MM.1S (cell line): ENCODE measurements at regions not wholly inside any gene's neighbourhood (a gene's known extent, or its start where the extent isn't known, plus 50 kb on each side); places are given as distances from the start of the nearest gene placed in this dataset.

Experiments used
- DNase-seq: peaks from one replicate; pipeline ENCODE4 v3.0.0-alpha.2; 2015
- H2AFZ ChIP-seq: fragments of 300-600 bp; sonication (generic); 2 replicates; pipeline ENCODE4 v1.6.0; 2016; ENCODE audit warnings: antibody characterized with exemption, low read length
- H3F3A ChIP-seq: fragments of 300-600 bp; sonication (generic); 2 replicates; pipeline ENCODE4 v1.6.1; 2016; ENCODE audit warnings: mild to moderate bottlenecking, antibody characterized with exemption, low read length, moderate library complexity, mixed read lengths; ENCODE audit not compliant: insufficient read depth
- H3K27ac ChIP-seq: fragments of 300-600 bp; sonication (generic); 2 replicates; pipeline ENCODE4 v1.5.1; 2016; ENCODE audit warnings: mild to moderate bottlenecking, low read length
- H3K27me3 ChIP-seq: fragments of 300-600 bp; sonication (generic); replicated peaks from 2 replicates; pipeline ENCODE4 v1.6.0; 2016; ENCODE audit warnings: low read length; ENCODE audit not compliant: insufficient read depth
- H3K36me3 ChIP-seq: fragments of 300-600 bp; sonication (generic); replicated peaks from 2 replicates; pipeline ENCODE4 v1.6.1; 2016; ENCODE audit warnings: mild to moderate bottlenecking, low read length, mixed read lengths; ENCODE audit not compliant: insufficient read depth
- H3K4me1 ChIP-seq: fragments of 300-600 bp; sonication (generic); 2 replicates; pipeline ENCODE4 v1.6.1; 2016; ENCODE audit warnings: low read length, mixed read lengths
- H3K4me2 ChIP-seq: fragments of 300-600 bp; sonication (generic); 2 replicates; pipeline ENCODE4 v1.6.0; 2016; ENCODE audit warnings: low read depth, low read length
- H3K4me3 ChIP-seq: fragments of 300-600 bp; sonication (generic); 2 replicates; pipeline ENCODE4 v1.5.1; 2016; ENCODE audit warnings: low read length, mixed read lengths
- H3K79me2 ChIP-seq: fragments of 300-600 bp; sonication (generic); 2 replicates; pipeline ENCODE4 v1.6.1; 2016; ENCODE audit warnings: mixed run types, low read length, mixed read lengths
- H3K9ac ChIP-seq: fragments of 300-600 bp; sonication (generic); 2 replicates; pipeline ENCODE4 v1.6.1; 2016; ENCODE audit warnings: low read length, mixed read lengths
- H3K9me2 ChIP-seq: fragments of 300-600 bp; sonication (generic); replicated peaks from 2 replicates; pipeline ENCODE4 v1.6.1; 2016; ENCODE audit warnings: mild to moderate bottlenecking, low read length, mixed read lengths; ENCODE audit not compliant: insufficient read depth
- H3K9me3 ChIP-seq: fragments of 300-600 bp; sonication (generic); replicated peaks from 2 replicates; pipeline ENCODE4 v1.6.1; 2016; ENCODE audit warnings: mild to moderate bottlenecking, low read length, mixed read lengths; ENCODE audit not compliant: insufficient read depth
- H4K20me1 ChIP-seq: fragments of 300-600 bp; sonication (generic); 2 replicates; pipeline ENCODE4 v1.6.1; 2016; ENCODE audit warnings: mild to moderate bottlenecking, low read length, moderate library complexity, mixed read lengths; ENCODE audit not compliant: insufficient read depth
- EZH2 ChIP-seq: fragments of 300-600 bp; sonication (generic); optimal IDR thresholded peaks from 2 replicates; pipeline ENCODE3; 2017; ENCODE audit warnings: low read depth, mild to moderate bottlenecking, antibody characterized with exemption, low read length, mixed read lengths
- EZH2phosphoT487 ChIP-seq: fragments of 300-600 bp; sonication (generic); IDR thresholded peaks from 2 replicates; pipeline ENCODE4 v1.6.1; 2018; ENCODE audit warnings: antibody characterized with exemption, low read length
- TF ChIP-seq, protein P1 (sequence below): fragments of 300-600 bp; sonication (generic); IDR thresholded peaks from 2 replicates; pipeline ENCODE4 v1.5.1; 2016; ENCODE audit warnings: antibody characterized with exemption, low read length, mixed read lengths

DNA sequence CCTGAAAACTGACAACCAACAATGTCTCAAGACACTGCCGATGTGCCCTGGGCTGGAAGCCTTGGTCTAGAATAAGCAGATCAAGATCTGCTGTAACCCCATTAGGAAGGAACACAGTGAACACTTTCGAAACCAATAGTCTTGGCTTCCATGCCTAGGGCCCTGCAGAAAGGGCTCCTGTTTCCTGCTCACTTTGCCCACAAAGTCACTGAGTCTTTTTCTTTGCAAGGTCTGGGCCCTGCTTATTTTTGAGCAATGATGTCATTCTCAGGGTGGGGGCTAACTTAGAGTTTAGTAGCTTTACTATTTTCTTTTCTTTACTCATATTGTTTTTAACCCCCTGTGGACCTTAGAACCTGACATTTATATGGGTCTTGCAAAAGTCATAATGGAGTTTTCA lies 704.2 kb upstream of the TMEM132C start:
- Histone ChIP-seq H3K9me2 (no peaks in the 10 kb centered on the region), H3K4me1 (peaks cover 12% of the 10 kb centered on the region), H3K9ac (no peak overlapping the region), H3K79me2 (no peaks in the 10 kb centered on the region), H3F3A (peaks cover 9% of the 10 kb centered on the region), H4K20me1 (no peaks in the 10 kb centered on the region), H3K27ac (peak overlapping the region; percentile 32; the same call in 1 of the 2 replicates), H3K4me3 (no peak overlapping the region), H3K9me3 (no peaks in the 10 kb centered on the region), H3K27me3 (no peaks in the 10 kb centered on the region), H3K36me3 (no peaks in the 10 kb centered on the region), H3K4me2 (no peak overlapping the region), H2AFZ (no peak overlapping the region)
- TF ChIP-seq EZH2 (no peak), EZH2phosphoT487 (no peak)
- TF ChIP-seq, protein P1, sequence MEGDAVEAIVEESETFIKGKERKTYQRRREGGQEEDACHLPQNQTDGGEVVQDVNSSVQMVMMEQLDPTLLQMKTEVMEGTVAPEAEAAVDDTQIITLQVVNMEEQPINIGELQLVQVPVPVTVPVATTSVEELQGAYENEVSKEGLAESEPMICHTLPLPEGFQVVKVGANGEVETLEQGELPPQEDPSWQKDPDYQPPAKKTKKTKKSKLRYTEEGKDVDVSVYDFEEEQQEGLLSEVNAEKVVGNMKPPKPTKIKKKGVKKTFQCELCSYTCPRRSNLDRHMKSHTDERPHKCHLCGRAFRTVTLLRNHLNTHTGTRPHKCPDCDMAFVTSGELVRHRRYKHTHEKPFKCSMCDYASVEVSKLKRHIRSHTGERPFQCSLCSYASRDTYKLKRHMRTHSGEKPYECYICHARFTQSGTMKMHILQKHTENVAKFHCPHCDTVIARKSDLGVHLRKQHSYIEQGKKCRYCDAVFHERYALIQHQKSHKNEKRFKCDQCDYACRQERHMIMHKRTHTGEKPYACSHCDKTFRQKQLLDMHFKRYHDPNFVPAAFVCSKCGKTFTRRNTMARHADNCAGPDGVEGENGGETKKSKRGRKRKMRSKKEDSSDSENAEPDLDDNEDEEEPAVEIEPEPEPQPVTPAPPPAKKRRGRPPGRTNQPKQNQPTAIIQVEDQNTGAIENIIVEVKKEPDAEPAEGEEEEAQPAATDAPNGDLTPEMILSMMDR: no peak
- peak; percentile 14 for DNase-seq

DNA sequence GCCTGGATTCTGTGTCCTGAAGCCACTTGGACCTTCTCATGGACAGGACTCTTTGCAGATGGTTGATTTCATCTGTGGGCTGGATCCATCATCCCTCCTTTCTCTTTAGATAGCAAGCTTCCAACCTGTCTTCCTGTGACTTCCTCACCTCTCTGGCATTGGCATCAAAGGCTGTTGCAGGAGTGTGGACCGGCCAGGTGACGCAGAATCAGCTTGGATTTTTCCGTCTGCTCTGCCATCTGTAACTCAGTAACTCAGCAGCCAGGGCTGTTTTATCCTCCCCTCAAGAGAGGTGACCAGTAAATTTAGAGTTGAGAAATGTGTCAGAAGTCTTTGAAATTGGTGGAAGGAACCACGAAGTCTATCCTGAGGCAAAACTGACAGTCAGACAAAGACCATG lies 701.7 kb upstream of the TMEM132C start:
- Histone ChIP-seq H3K4me3 (no peak overlapping the region), H3K4me2 (no peak overlapping the region), H4K20me1 (no peaks in the 10 kb centered on the region), H3K79me2 (no peaks in the 10 kb centered on the region), H3K9me2 (no peaks in the 10 kb centered on the region), H2AFZ (no peak overlapping the region), H3K9ac (no peak overlapping the region), H3K4me1 (no peaks in the 10 kb centered on the region), H3F3A (no peaks in the 10 kb centered on the region), H3K27me3 (no peaks in the 10 kb centered on the region), H3K9me3 (no peaks in the 10 kb centered on the region), H3K27ac (no peak overlapping the region), H3K36me3 (no peaks in the 10 kb centered on the region)
- DNase-seq: no peak
- TF ChIP-seq, protein P1: no peak
- TF ChIP-seq EZH2: no peak
- TF ChIP-seq EZH2phosphoT487: no peak

DNA sequence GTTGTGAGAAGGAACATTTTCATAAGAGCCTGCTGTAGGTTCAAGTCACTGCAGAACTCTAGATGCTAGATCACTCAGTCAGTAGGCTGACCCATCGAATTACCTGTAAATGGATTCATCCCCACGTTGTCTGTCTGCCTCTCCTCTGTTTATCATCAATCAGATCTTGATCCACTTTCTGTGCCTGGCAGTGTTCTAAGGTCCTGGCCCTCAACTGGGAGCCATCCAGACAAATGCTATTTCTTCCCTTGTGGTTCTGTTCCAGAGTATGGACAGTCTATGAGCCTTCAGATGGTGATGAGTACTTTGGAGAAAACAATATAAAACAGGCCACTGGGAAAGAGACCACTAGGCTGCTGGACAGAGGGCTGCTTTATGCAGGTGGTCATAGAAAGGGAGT lies 699.4 kb upstream of the TMEM132C start:
- Histone ChIP-seq H3K79me2 (no peaks in the 10 kb centered on the region), H3K4me1 (no peaks in the 10 kb centered on the region), H3K4me2 (no peak overlapping the region), H3K27ac (no peak overlapping the region), H3F3A (no peaks in the 10 kb centered on the region), H3K4me3 (no peak overlapping the region), H3K9me3 (no peaks in the 10 kb centered on the region), H3K36me3 (no peaks in the 10 kb centered on the region), H4K20me1 (no peaks in the 10 kb centered on the region), H3K9ac (no peak overlapping the region), H2AFZ (no peak overlapping the region), H3K27me3 (no peaks in the 10 kb centered on the region), H3K9me2 (no peaks in the 10 kb centered on the region)
- TF ChIP-seq, protein P1: no peak
- TF ChIP-seq EZH2phosphoT487 (no peak), EZH2 (no peak)
- DNase-seq: no peak
